ENCODE measurements at regions not wholly inside any gene's neighbourhood (a gene's known extent, or its start where the extent isn't known, plus 50 kb on each side); places are given as distances from the start of the nearest gene placed in this dataset.
"Not testable (repeated sequence)": the region's sequence is repeated elsewhere in the genome, so short reads cannot be mapped to it uniquely, and the experiment has no call there.

DNA sequence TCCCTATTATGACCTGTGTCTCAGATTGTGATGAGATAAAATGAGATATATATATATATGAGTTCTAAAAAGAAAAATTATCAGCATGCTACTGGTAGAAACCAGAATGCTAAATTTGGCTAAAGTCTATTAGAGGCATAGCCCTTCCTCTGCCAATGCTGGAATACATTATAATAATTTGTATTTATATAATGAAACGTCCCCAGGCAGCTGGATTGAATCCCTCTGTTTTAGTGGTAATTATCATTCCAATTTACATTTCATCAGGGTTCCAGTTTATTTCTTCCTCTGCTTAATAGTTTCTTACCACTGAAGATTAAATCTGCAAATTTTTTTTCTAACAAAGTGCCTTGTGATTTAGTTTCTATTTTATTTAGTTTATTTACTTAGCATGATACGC, 71.8 kb upstream of the ABI1 start:
- intact Hi-C loops (cut with micrococcal nuclease), result no loop called here
- Histone ChIP-seq H3K4me3 (replicated peaks in 1 of 3; ENCODE audit: low read depth in 2 of 3, low read length in 3 of 3) (no peak overlapping the region), H4K20me1 (ENCODE audit: insufficient read depth, low read length) (no peaks in the 10 kb centered on the region), H3K4me1 (ENCODE audit: control insufficient read depth in 1 of 2, insufficient read depth in 2 of 2, low read length in 2 of 2) (peaks cover 0 to 7% of the 10 kb centered on the region in 2 donors), H3K9me3 (replicated peaks in 1 of 2; ENCODE audit: control insufficient read depth in 1 of 2, insufficient read depth in 1 of 2, low read length in 2 of 2) (no peaks in the 10 kb centered on the region), H3K27me3 (ENCODE audit: control insufficient read depth in 2 of 2, insufficient read depth in 2 of 2, low read length in 2 of 2) (no peaks in the 10 kb centered on the region), H3K9ac (ENCODE audit: insufficient read depth, low read length, poor library complexity, severe bottlenecking) (no peak overlapping the region), H3K36me3 (replicated peaks in 1 of 2; ENCODE audit: control insufficient read depth in 1 of 2, insufficient read depth in 2 of 2, low read length in 2 of 2) (no peaks in the 10 kb centered on the region), H3K4me2 (replicated peaks; ENCODE audit: extremely low read depth, low read length, poor library complexity, severe bottlenecking) (no peak overlapping the region), H3K27ac (ENCODE audit: low read depth in 1 of 2, low read length in 2 of 2) (no peak overlapping the region), H3K79me2 (ENCODE audit: insufficient read depth, low read length) (no peaks in the 10 kb centered on the region), H2AFZ (ENCODE audit: insufficient read depth, low read depth, low read length, poor library complexity, severe bottlenecking) (no peak overlapping the region)
- H3K27me3 Mint-ChIP-seq (ENCODE audit: low read depth in 3 of 3), result peaks cover 0 to 2% (median 2%) of the 10 kb centered on the region in 3 donors
- no peak overlapping the region for H3K27ac Mint-ChIP-seq
- peaks cover 9% of the 10 kb centered on the region for H3K4me1 Mint-ChIP-seq
- no peaks in the 10 kb centered on the region for H3K36me3 Mint-ChIP-seq
- TF ChIP-seq, protein P1, sequence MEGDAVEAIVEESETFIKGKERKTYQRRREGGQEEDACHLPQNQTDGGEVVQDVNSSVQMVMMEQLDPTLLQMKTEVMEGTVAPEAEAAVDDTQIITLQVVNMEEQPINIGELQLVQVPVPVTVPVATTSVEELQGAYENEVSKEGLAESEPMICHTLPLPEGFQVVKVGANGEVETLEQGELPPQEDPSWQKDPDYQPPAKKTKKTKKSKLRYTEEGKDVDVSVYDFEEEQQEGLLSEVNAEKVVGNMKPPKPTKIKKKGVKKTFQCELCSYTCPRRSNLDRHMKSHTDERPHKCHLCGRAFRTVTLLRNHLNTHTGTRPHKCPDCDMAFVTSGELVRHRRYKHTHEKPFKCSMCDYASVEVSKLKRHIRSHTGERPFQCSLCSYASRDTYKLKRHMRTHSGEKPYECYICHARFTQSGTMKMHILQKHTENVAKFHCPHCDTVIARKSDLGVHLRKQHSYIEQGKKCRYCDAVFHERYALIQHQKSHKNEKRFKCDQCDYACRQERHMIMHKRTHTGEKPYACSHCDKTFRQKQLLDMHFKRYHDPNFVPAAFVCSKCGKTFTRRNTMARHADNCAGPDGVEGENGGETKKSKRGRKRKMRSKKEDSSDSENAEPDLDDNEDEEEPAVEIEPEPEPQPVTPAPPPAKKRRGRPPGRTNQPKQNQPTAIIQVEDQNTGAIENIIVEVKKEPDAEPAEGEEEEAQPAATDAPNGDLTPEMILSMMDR (IDR thresholded peaks at IDR 0.05), result no peak
- DNase-seq, result no peak
- H3K9me3 Mint-ChIP-seq, result peaks cover 0 to 2% (median 0%) of the 10 kb centered on the region in 7 donors
- WGBS (ENCODE audit: insufficient coverage), result no CpG with 5 or more reads among the region's 2 CpGs
- no peak overlapping the region for H3K4me3 Mint-ChIP-seq

DNA sequence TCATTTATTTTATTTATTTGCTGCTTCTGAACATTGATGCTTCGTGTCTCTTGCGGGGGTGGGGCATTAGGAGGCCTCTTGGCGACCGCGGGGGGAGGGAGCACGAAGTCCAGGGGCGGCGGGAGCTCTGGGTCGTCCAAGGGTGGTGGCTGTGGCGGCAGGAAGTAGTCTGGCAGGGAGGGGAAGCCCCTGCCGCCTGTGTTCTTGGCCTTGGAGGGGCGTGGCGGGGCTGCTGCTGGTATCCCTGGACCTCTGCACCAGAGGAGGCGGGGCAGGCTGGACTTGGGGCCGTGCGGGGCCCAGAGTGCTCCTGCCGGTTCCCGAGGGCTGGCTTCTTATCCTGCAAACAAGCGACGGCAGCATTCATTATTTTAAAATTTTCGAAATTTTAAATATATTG, 70.5 kb upstream of the ABI1 start:
- DNase-seq, result peak in 1 of 3 donors; percentile 11
- H3K27me3 ChIP-seq (ENCODE audit: control insufficient read depth in 2 of 2, insufficient read depth in 2 of 2, low read length in 2 of 2), result no peaks in the 10 kb centered on the region
- H3K36me3 ChIP-seq (replicated peaks in 1 of 2; ENCODE audit: control insufficient read depth in 1 of 2, insufficient read depth in 2 of 2, low read length in 2 of 2), result no peaks in the 10 kb centered on the region
- no peak overlapping the region for H3K27ac ChIP-seq (ENCODE audit: low read depth in 1 of 2, low read length in 2 of 2)
- peak overlapping the region; percentile 12 for H3K9ac ChIP-seq (ENCODE audit: insufficient read depth, low read length, poor library complexity, severe bottlenecking)
- no peaks in the 10 kb centered on the region for H3K79me2 ChIP-seq (ENCODE audit: insufficient read depth, low read length)
- Mint-ChIP-seq H3K27ac (no peak overlapping the region), H3K4me1 (peaks cover 9% of the 10 kb centered on the region), H3K4me3 (peak overlapping the region in 1 of 2 donors; percentile 69), H3K36me3 (no peaks in the 10 kb centered on the region), H3K9me3 (peaks cover 0 to 2% (median 0%) of the 10 kb centered on the region in 7 donors), H3K27me3 (ENCODE audit: low read depth in 3 of 3) (peaks cover 0 to 4% (median 2%) of the 10 kb centered on the region in 3 donors)
- H2AFZ ChIP-seq (ENCODE audit: insufficient read depth, low read depth, low read length, poor library complexity, severe bottlenecking), result no peak overlapping the region
- no peaks in the 10 kb centered on the region for H4K20me1 ChIP-seq (ENCODE audit: insufficient read depth, low read length)
- intact Hi-C loops (cut with micrococcal nuclease), result no loop called here
- peak overlapping the region; percentile 53 for H3K4me2 ChIP-seq (replicated peaks; ENCODE audit: extremely low read depth, low read length, poor library complexity, severe bottlenecking)
- TF ChIP-seq, protein P1 (IDR thresholded peaks at IDR 0.05), result no peak
- WGBS (ENCODE audit: insufficient coverage), result 6% methylated on average over 13 of the region's 21 CpGs
- H3K4me1 ChIP-seq (ENCODE audit: control insufficient read depth in 1 of 2, insufficient read depth in 2 of 2, low read length in 2 of 2), result peaks cover 0 to 7% of the 10 kb centered on the region in 2 donors
- H3K4me3 ChIP-seq (replicated peaks in 1 of 3; ENCODE audit: low read depth in 2 of 3, low read length in 3 of 3), result peak overlapping the region in 1 of 3 experiments; percentile 17
- no peaks in the 10 kb centered on the region for H3K9me3 ChIP-seq (replicated peaks in 1 of 2; ENCODE audit: control insufficient read depth in 1 of 2, insufficient read depth in 1 of 2, low read length in 2 of 2)

DNA sequence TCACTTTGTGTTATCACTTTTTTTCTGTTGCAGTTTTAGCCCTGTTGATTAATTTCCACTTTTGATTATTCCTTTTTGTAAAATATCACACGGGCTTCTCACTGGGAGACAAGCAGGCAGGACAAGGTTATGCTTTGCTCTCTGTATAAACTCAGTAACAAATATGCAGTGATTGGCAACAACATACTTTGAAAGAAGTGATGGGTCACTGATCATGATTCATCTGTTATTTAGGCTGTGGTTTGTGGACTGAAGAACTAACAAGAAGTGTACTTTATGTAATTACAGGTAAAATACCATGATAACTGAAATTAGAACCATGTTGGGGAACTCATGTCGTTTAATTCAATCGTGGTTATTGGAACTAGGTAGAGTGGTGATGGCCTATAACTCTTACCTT, 62.1 kb upstream of the ABI1 start:
- H3K9ac ChIP-seq (ENCODE audit: insufficient read depth, low read length, poor library complexity, severe bottlenecking); H3K79me2 ChIP-seq (ENCODE audit: insufficient read depth, low read length); intact Hi-C loops (cut with micrococcal nuclease); H3K27me3 Mint-ChIP-seq (ENCODE audit: low read depth in 3 of 3); H3K27me3 ChIP-seq (ENCODE audit: control insufficient read depth in 2 of 2, insufficient read depth in 2 of 2, low read length in 2 of 2); H3K36me3 Mint-ChIP-seq; H4K20me1 ChIP-seq (ENCODE audit: insufficient read depth, low read length); H3K36me3 ChIP-seq (replicated peaks in 1 of 2; ENCODE audit: control insufficient read depth in 1 of 2, insufficient read depth in 2 of 2, low read length in 2 of 2); H3K9me3 ChIP-seq (replicated peaks in 1 of 2; ENCODE audit: control insufficient read depth in 1 of 2, insufficient read depth in 1 of 2, low read length in 2 of 2); H3K4me1 Mint-ChIP-seq; H2AFZ ChIP-seq (ENCODE audit: insufficient read depth, low read depth, low read length, poor library complexity, severe bottlenecking); H3K4me3 Mint-ChIP-seq; H3K4me2 ChIP-seq (replicated peaks; ENCODE audit: extremely low read depth, low read length, poor library complexity, severe bottlenecking); H3K4me3 ChIP-seq (replicated peaks in 1 of 3; ENCODE audit: low read depth in 2 of 3, low read length in 3 of 3); H3K27ac Mint-ChIP-seq; H3K27ac ChIP-seq (ENCODE audit: low read depth in 1 of 2, low read length in 2 of 2); H3K4me1 ChIP-seq (ENCODE audit: control insufficient read depth in 1 of 2, insufficient read depth in 2 of 2, low read length in 2 of 2); DNase-seq: not testable (repeated sequence)
- H3K9me3 Mint-ChIP-seq, result peaks cover 0 to 11% (median 3%) of the 10 kb centered on the region in 7 donors
- no CpG with 5 or more reads among the region's 3 CpGs for WGBS (ENCODE audit: insufficient coverage)

All from CD14-positive monocyte (primary cell).